H9 (cell line): ENCODE measurements at regions not wholly inside any gene's neighbourhood (a gene's known extent, or its start where the extent isn't known, plus 50 kb on each side); places are given as distances from the start of the nearest gene placed in this dataset.

Source experiments
- DNase-seq: peaks from one replicate; pipeline ENCODE4 v3.0.0-alpha.2; 2017
- H2AFZ ChIP-seq: one replicate; pipeline ENCODE4 v1.6.1; 2013; ENCODE audit warnings: mild to moderate bottlenecking, low read length, control low read depth, moderate library complexity
- H2AK5ac ChIP-seq: 2 replicates; pipeline ENCODE4 v1.6.1; 2013; ENCODE audit warnings: low read length, control low read depth, mixed read lengths; ENCODE audit not compliant: insufficient read length
- H2BK120ac ChIP-seq: one replicate; pipeline ENCODE4 v1.6.1; 2013; ENCODE audit warnings: low read depth, mild to moderate bottlenecking, low read length, control low read depth, inconsistent platforms; ENCODE audit not compliant: poor library complexity, severe bottlenecking
- H2BK12ac ChIP-seq: 2 replicates; pipeline ENCODE4 v1.6.1; 2013; ENCODE audit warnings: low read length, control low read depth, mixed read lengths, low read depth; ENCODE audit not compliant: insufficient read length
- H2BK15ac ChIP-seq: 2 replicates; pipeline ENCODE4 v1.6.1; 2013; ENCODE audit warnings: low read depth, low read length, control low read depth
- H2BK20ac ChIP-seq: one replicate; pipeline ENCODE4 v1.6.1; 2013; ENCODE audit warnings: low read depth, mild to moderate bottlenecking, low read length, control low read depth, inconsistent platforms; ENCODE audit not compliant: poor library complexity, severe bottlenecking
- H2BK5ac ChIP-seq: 2 replicates; pipeline ENCODE4 v1.6.1; 2013; ENCODE audit warnings: low read length, control low read depth, mixed read lengths; ENCODE audit not compliant: insufficient read length
- H3K14ac ChIP-seq: 2 replicates; pipeline ENCODE4 v1.6.1; 2013; ENCODE audit warnings: low read length, control low read depth; ENCODE audit not compliant: insufficient read depth
- H3K18ac ChIP-seq: 2 replicates; pipeline ENCODE4 v1.6.1; 2013; ENCODE audit warnings: low read depth, mild to moderate bottlenecking, mixed read lengths, low read length, control low read depth; ENCODE audit not compliant: insufficient read length
- H3K23ac ChIP-seq: 2 replicates; pipeline ENCODE4 v1.6.1; 2013; ENCODE audit warnings: low read length, control low read depth, mixed read lengths, low read depth; ENCODE audit not compliant: insufficient read length
- H3K23me2 ChIP-seq: 2 replicates; pipeline ENCODE4 v1.6.1; 2013; ENCODE audit warnings: low read depth, mild to moderate bottlenecking, mixed read lengths, low read length, control low read depth; ENCODE audit not compliant: insufficient read length, poor library complexity, severe bottlenecking
- H3K27ac ChIP-seq: 2 replicates; pipeline ENCODE4 v1.5.1; 2013; ENCODE audit warnings: low read length, control low read depth, mixed read lengths, low read depth; ENCODE audit not compliant: insufficient read length
- H3K27me3 ChIP-seq: 2 replicates; pipeline ENCODE4 v1.6.1; 2013; ENCODE audit warnings: low read length, control low read depth, inconsistent platforms; ENCODE audit not compliant: insufficient read depth
- H3K4ac ChIP-seq: 2 replicates; pipeline ENCODE4 v1.6.1; 2013; ENCODE audit warnings: low read depth, mild to moderate bottlenecking, control low read depth, inconsistent platforms, low read length, moderate library complexity
- H3K4me1 ChIP-seq: 2 replicates; pipeline ENCODE4 v1.6.1; 2013; ENCODE audit warnings: low read length, control low read depth, inconsistent platforms; ENCODE audit not compliant: insufficient read depth
- H3K4me2 ChIP-seq: 2 replicates; pipeline ENCODE4 v1.6.1; 2013; ENCODE audit warnings: low read length, control low read depth, mixed read lengths; ENCODE audit not compliant: insufficient read length, insufficient read depth
- H3K56ac ChIP-seq: 2 replicates; pipeline ENCODE4 v1.6.1; 2013; ENCODE audit warnings: low read depth, mild to moderate bottlenecking, mixed read lengths, low read length, control low read depth; ENCODE audit not compliant: insufficient read length
- H3K79me1 ChIP-seq: 2 replicates; pipeline ENCODE4 v1.6.1; 2013; ENCODE audit warnings: low read depth, mild to moderate bottlenecking, moderate library complexity, low read length, control low read depth, inconsistent platforms; ENCODE audit not compliant: insufficient read depth, poor library complexity, severe bottlenecking
- H3K79me2 ChIP-seq: 2 replicates; pipeline ENCODE4 v1.6.1; 2013; ENCODE audit warnings: low read length, control low read depth, inconsistent platforms; ENCODE audit not compliant: insufficient read depth
- H3K9ac ChIP-seq: 2 replicates; pipeline ENCODE4 v1.6.1; 2013; ENCODE audit warnings: low read length, control low read depth, mixed read lengths; ENCODE audit not compliant: insufficient read length; ENCODE audit errors: extremely low read depth
- H3K9me3 ChIP-seq: one replicate; pipeline ENCODE4 v1.6.1; 2013; ENCODE audit warnings: low read depth, low read length, inconsistent platforms; ENCODE audit not compliant: control insufficient read depth
- H3T11ph ChIP-seq: one replicate; pipeline ENCODE4 v1.6.1; 2013; ENCODE audit warnings: mild to moderate bottlenecking, low read length, control low read depth, inconsistent platforms
- H4K20me1 ChIP-seq: one replicate; pipeline ENCODE4 v1.6.1; 2013; ENCODE audit not compliant: control insufficient read depth, insufficient read length, insufficient read depth
- H4K5ac ChIP-seq: 2 replicates; pipeline ENCODE4 v1.6.1; 2013; ENCODE audit warnings: low read depth, mild to moderate bottlenecking, mixed read lengths, low read length, control low read depth; ENCODE audit not compliant: insufficient read length
- H4K8ac ChIP-seq: replicated peaks from 2 replicates; pipeline ENCODE4 v1.6.1; 2013; ENCODE audit warnings: low read length, control low read depth, mixed read lengths, low read depth; ENCODE audit not compliant: insufficient read length
- H4K91ac ChIP-seq: 2 replicates; pipeline ENCODE4 v1.6.1; 2013; ENCODE audit warnings: low read depth, mild to moderate bottlenecking, moderate library complexity, mixed read lengths, low read length, control low read depth; ENCODE audit not compliant: insufficient read length
- H3K27ac Mint-ChIP-seq, 3 experiments: 2 replicates in 2 of 3; 3 replicates in 1 of 3; pipeline ENCODE4 v1.8.0; 2020 to 2021; ENCODE audit warnings: mixed read lengths in 3 of 3, mild to moderate bottlenecking in 1 of 3, moderate library complexity in 1 of 3
- H3K27me3 Mint-ChIP-seq: 2 replicates; pipeline ENCODE4 v1.8.0; 2021; ENCODE audit warnings: low read depth, mild to moderate bottlenecking, moderate library complexity, mixed read lengths
- H3K36me3 Mint-ChIP-seq, 3 experiments: 2 replicates in 2 of 3; 3 replicates in 1 of 3; pipeline ENCODE4 v1.8.0; 2020 to 2021; ENCODE audit warnings: low read depth in 3 of 3, mixed read lengths in 3 of 3; ENCODE audit not compliant: insufficient read depth in 1 of 3
- H3K4me1 Mint-ChIP-seq, 2 experiments: 2 replicates each; pipeline ENCODE4 v1.8.0; 2020; ENCODE audit warnings: mixed read lengths in 2 of 2
- H3K4me3 Mint-ChIP-seq, 2 experiments: 2 replicates in 1 of 2; 3 replicates in 1 of 2; pipeline ENCODE4 v1.8.0; 2020 to 2021; ENCODE audit warnings: mild to moderate bottlenecking in 2 of 2, mixed read lengths in 2 of 2, moderate library complexity in 1 of 2
- H3K9me3 Mint-ChIP-seq, 2 experiments: 2 replicates in 1 of 2; 3 replicates in 1 of 2; pipeline ENCODE4 v1.8.0; 2020; ENCODE audit warnings: mild to moderate bottlenecking in 2 of 2, mixed read lengths in 2 of 2, moderate library complexity in 1 of 2
- TF ChIP-seq, protein P1 (sequence below): fragments of 200-600 bp; sonication (generic); conservative IDR thresholded peaks from 3 replicates; pipeline ENCODE4 v1.8.0; 2021; ENCODE audit warnings: antibody characterized with exemption, mild to moderate bottlenecking

DNA sequence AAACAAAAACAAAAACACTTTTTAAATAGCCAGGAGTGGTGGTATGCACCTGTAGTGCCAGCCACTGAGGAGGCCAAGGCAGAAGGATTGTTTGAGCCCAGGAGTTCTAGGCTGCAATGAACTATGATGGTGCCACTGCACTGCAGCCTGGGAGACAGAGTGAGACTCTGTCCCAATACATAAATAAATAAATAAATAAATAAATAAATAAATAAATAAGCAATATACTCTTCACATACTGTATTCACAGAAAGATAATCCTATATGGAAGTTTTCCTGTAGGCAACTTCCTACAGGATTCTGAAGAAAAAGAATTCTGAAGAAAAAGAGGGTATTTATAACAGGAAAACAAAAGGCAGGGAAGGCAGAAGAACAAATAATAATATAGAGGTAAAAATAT is 293.3 kb upstream of the GRIA3 start:
- Histone ChIP-seq H3K9ac (no peak overlapping the region), H2BK5ac (no peak overlapping the region), H3K27ac (no peak overlapping the region), H3K4me2 (no peak overlapping the region), H4K91ac (no peak overlapping the region), H3K14ac (no peak overlapping the region), H2BK12ac (no peak overlapping the region), H2BK120ac (no peak overlapping the region), H4K5ac (no peak overlapping the region), H3K23ac (no peak overlapping the region), H3K56ac (no peak overlapping the region), H3K23me2 (no peaks in the 10 kb centered on the region), H3K4me1 (no peaks in the 10 kb centered on the region), H2AFZ (no peak overlapping the region), H2AK5ac (no peak overlapping the region), H3K4ac (no peak overlapping the region), H3K79me1 (no peaks in the 10 kb centered on the region), H3K27me3 (no peaks in the 10 kb centered on the region), H3T11ph (no peak overlapping the region), H4K8ac (no peak overlapping the region), H2BK15ac (no peak overlapping the region), H2BK20ac (no peak overlapping the region), H3K9me3 (peaks cover 11% of the 10 kb centered on the region), H3K79me2 (no peaks in the 10 kb centered on the region), H3K18ac (no peak overlapping the region), H4K20me1 (no peaks in the 10 kb centered on the region)
- DNase-seq: no peak
- no peak overlapping the region for H3K4me3 Mint-ChIP-seq
- TF ChIP-seq, protein P1, sequence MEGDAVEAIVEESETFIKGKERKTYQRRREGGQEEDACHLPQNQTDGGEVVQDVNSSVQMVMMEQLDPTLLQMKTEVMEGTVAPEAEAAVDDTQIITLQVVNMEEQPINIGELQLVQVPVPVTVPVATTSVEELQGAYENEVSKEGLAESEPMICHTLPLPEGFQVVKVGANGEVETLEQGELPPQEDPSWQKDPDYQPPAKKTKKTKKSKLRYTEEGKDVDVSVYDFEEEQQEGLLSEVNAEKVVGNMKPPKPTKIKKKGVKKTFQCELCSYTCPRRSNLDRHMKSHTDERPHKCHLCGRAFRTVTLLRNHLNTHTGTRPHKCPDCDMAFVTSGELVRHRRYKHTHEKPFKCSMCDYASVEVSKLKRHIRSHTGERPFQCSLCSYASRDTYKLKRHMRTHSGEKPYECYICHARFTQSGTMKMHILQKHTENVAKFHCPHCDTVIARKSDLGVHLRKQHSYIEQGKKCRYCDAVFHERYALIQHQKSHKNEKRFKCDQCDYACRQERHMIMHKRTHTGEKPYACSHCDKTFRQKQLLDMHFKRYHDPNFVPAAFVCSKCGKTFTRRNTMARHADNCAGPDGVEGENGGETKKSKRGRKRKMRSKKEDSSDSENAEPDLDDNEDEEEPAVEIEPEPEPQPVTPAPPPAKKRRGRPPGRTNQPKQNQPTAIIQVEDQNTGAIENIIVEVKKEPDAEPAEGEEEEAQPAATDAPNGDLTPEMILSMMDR: no peak
- no peak overlapping the region for H3K27ac Mint-ChIP-seq
- peaks cover 5 to 62% of the 10 kb centered on the region in 2 experiments; a peak in 4 of 5 replicates for H3K9me3 Mint-ChIP-seq
- H3K4me1 Mint-ChIP-seq: no peaks in the 10 kb centered on the region
- no peaks in the 10 kb centered on the region for H3K27me3 Mint-ChIP-seq
- H3K36me3 Mint-ChIP-seq: no peaks in the 10 kb centered on the region
